ENCODE measurements at regions not wholly inside any gene's neighbourhood (a gene's known extent, or its start where the extent isn't known, plus 50 kb on each side); places are given as distances from the start of the nearest gene placed in this dataset.
"Not testable (repeated sequence)": the region's sequence is repeated elsewhere in the genome, so short reads cannot be mapped to it uniquely, and the experiment has no call there.

DNA sequence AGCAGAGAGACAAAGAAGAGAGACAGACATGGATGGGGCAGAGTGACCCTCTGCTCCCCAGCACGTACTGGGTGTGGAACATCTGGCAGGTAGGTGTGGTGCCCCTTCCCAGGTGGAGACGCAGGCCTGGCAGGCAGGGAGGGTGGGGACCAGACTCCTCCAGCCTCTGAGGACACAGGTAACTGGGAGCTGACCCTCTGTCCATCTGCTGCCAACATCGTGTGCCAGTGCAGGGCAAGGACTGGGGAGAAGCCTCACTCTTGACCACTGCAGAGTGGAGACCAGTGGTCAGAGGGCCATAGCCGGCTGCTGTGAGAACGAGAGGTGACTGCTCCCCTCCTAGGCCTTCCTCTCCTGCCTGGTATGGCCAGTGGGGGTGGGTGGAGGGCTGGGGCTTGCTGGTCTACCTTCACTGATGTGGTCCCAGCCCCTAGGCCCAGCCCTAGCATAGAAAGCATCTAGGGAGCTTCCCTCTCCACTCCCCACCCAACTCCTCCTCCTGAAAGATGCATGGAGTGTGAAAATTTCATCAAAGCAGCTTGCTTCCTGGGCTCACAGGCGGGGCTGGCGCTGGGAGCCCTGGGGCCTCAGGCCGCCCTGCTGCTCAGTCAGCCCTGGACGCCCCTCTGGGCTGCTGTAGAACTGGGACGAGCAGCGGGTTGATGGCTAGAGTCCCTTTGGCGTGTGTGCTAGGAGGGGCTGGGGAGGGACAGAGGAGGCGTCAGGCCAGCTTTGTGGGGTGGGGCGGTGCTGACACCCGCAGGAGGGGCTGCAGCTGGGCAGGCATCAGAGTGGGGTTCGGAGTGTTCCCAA, 90.3 kb downstream of the PLXNA1 start:
- DNase-seq, result no peak

DNA sequence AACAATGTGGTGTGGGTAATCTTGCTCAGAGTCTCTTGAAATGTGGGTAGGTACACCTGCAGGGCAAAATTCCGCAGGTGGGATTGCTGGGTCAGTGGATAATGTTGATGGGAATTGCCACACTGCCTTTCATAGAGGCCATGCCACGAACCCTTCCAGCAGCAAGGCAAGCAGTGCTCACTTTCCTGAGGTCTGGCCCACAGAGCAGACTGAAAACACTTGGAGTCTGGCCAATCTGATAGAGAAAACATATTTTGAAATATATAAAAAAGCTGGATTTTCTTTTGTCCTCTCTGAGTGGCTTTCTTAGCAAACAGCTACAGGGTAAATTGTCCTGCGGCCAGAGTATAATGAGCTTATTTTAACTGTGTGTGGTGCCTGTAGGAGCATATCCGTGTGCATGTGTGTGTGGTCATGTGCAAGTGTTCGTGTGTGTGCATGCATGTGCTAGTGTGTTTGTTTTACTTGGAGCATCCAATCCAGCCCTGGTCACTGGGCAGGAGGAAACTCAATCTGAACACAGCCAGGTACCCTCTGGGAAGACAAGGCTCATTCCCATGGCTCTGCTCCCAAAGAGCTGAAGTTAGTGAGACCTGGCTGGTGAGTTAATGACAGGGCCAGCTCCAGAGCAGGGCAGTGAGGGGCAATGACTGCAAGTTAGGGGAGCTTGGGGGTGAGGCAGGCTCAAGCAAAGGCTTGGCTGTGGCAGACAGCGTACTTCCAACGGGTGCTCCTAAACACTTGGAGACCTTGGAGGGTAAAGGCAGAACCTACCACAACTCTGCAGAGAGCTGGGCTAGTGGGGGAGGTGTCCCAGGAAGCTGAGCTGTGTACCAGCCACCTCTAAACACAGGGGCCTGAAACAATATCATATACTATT, 91.3 kb downstream of the PLXNA1 start:
- no peak for DNase-seq

DNA sequence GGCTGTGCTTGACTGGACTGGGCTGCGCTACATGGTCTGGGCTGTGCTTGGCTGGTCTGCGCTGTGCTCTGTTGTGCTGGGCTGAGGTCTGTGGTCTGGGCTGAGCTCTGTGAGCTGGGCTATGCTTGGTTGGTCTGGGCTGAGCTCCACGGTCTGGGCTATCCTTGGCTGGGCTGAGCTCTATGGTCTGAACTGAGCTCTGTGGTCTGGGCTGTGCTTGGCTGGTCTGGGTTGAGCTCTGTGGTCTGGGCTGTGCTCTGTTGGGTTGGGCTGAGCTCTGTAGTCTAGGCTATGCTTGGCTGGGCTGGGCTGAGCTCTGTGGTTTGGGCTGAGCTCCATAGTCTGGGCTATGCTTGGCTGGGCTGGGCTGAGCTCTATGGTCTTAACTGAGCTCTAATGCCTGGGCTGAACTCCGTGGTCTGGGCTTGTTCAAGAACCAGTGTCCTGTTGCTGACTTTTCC, 92.0 kb downstream of the PLXNA1 start:
- DNase-seq, result peak; percentile 55

DNA sequence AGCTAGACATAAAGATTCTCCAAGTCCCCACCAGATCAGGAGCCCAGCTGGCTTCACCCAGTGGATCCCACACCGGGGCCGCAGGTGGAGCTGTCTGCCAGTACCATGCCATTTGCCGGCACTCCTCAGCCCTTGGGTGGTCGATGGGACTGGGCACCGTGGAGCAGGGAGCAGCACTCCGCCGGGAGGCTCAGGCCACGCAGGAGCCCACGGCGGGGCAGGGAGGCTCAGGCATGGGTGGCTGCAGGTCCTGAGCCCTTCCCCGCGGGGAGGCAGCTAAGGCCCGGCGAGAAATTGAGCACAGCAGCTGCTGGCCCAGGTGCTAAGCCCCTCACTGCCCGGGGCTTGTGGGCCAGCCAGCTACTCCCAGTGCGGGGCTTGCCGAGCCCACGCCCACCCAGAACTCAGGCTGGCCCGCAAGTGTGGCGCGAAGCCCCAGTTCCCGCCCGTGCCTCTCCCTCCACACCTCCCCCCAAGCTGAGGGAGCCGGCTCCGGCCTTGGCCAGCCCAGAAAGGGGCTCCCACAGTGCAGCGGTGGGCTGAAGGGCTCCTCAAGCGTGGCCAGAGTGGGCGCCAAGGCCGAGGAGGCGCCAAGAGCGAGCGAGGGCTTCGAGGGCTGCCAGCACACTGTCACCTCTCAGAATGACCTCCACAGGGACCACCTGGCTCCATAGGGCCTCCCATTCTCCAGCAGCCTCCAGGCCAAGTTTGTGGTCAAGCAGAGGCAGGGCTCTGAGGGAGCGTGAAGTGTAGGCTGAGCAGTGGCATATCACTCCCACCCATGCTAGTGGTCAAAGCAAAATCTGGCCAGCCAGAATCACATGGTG, 93.5 kb downstream of the PLXNA1 start:
- not testable (repeated sequence) for DNase-seq

DNA sequence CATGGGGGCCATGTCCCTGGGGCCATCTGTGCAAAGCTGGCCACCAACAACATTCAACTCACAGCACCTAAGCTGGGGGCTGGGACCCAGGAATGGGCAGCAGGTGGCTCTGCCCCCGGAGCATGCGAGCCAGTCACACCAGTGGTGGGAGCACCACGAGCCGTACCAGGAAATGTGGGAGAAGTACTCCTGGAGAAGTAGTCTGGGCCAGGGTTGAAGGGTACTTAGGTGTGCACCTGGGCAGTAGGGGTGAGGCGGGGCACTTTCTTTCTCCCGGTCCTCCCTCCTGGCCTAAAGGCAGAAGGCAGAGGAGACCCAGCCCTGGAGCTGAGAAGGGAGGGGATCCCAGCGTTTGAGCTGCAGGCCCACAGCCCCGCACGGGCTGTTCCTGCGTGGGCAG, 94.2 kb downstream of the PLXNA1 start:
- DNase-seq, result no peak

DNA sequence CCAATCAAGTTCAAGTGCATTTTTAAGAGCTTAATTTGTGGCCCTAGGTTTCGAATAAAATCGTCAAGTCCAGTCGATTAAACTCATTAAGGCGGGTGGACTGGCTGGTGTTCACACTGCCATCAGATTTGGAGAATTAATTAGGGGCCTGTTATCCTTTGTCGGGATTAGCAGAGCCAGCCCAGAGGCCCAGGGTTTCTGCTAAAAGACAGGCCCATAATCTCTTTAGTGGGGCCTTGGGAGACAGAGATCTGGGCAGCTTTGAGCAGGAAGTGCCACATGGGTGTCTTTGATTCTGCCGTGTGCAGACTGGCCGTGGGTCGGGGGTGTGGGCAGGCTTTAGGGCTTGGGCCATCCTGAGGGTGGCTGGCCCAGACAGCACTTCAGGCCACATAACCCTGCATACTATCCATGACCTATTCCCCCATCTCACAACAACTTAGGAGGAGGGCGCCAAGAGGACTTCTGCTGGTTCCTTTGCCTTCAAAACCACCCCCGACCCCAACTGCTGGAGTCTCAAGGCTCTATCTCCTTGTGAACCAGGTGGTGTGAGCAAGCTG, 94.7 kb downstream of the PLXNA1 start:
- no peak for DNase-seq

DNA sequence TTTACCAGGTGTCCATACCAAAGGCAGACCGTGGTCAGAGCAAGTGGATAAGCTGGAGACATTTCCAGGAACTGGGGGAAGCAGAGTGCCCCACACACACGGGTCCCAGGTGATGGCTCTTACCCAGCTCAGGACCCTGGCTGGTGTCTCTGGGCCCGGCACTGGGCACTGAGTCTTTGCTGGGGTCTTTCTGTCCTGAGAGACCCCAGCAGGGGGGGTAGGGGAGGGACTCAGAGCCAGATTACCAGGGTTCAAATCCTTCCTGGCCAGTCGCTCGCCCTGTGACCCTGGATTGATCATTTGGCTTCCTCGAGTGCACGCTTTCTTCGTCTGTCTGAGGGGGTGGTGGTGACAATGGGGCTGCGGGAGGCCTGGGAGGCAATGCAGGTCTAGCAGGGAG, 95.7 kb downstream of the PLXNA1 start:
- DNase-seq, result no peak

DNA sequence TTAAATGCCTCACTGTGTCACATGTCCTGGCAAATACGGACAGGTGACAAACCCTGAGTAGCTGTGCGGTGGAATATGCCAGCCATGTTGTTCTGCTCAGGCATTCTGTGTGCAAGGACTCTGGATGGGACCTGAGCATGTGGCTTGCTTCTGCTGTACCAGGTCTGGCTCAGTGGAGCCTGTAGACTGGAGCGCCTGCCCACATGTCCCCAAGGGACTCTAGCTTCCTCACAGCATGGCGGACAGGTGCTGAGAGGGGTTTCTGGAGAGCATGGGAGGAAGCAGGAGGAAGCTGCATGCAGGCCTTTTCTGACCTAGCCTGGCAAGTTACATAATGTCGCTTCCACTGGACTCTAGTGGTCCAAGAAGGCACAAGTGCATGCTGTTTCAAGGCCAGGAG, 96.3 kb downstream of the PLXNA1 start:
- no peak for DNase-seq

DNA sequence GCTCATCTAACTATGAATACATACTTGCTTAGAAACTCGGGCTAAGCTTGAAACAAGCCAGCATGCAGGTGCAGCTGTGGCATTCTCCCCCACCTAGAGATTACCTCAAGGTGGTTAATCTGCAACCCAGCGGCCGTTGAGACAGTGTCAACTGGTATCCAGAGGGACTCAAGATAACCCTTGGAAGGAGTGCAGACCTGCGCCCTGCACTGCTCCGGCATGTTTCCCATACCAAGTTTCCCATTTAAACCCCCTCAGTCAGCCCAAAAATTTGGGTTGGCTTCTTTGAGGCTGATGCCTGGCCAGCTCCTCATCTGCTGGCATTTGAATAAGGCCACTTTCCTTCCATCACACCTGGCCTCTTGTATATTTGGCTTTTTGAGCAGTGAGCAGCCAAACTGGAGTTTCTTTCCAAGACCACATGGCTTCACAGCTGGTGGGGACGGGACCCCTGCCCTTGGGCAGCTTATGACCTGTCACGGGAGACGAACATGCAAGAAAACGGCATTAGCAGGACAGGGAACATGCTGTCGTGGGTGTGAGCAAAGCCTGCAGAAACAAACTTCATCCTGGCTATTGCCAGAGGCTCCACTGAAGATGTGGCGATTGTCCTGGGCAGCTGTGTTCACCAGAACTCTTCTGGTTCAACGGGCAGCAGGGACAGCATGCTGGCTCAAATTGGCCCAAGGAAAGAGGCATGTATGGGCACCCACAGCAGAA, 98.2 kb downstream of the PLXNA1 start:
- no peak for DNase-seq

DNA sequence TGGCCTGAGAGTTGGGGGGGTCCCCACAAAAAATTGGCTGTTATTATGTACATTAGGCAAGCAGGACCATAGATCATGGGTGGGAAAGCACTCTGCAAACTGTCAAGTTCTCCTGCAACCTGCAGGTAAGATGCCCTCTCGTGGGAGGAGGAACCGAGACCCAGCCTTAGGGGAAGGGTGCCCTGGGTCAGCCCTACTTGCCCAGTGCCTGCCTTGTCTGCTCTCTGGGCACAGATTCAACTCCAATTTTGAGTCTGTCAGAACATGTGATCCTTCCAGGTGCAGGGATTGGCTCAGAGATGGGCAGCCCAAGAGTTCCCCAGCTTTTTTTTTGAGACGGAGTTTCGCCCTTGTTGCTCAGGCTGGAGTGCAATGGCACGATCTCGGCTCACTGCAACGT, 99.2 kb downstream of the PLXNA1 start:
- no peak for DNase-seq

DNA sequence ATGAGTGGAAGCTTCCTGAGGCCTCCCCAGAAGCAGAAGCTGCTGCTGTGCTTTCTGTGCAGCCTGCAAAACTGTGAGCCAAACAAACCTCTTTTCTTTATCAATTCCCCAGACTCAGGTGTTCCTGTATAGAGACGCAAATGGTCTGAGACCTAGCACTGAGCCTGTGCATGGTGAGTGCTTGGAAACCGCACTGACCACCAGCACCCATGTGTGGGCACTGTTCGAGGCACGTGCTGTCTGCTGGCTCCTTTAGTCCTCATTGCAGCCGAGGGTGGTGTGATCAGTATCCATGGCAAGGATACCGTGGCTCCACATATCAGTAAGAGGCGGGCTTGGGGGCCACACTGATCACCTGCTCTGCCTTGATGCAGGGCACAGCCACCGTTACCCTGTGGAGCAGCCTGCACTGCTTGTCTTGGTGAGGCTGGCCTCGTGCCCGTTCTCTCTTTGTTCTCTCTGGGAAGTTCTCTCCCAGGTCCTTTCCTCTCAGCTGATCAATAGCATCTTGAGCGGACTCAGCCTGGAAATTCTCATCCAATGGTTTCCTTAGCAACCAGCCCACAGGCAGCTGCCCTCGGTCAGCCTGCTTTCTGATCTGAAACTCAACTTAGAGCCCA, 101.0 kb downstream of the PLXNA1 start:
- DNase-seq, result no peak

DNA sequence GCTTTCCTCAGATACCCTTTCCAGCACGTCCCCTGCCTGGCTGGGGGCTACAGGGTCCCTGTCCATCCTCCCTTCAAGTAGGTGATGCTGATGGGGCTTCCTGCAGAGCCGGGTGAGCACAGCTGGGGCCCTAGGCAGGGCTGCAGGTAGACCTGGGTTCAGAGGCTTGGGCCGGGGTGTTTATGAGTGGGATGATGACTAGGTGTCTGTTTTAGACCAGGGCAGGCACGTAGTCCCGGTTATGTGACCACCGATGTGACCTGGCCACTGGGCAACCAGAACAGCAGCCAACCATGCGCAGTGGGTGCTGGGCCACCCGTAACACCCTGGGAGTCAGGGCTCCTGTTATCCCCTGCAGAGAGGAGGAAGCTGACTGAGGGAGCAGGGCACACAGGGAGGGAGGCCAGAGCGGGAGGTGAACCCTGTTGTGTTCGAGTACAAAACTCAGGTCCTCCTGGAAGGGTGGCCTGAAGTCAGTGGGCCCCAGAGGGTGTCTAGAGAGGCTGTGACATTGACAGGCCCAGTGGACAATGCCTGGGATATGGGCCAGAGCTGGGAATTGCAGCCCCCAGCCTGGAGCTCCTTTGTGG, 101.6 kb downstream of the PLXNA1 start:
- DNase-seq, result no peak

DNA sequence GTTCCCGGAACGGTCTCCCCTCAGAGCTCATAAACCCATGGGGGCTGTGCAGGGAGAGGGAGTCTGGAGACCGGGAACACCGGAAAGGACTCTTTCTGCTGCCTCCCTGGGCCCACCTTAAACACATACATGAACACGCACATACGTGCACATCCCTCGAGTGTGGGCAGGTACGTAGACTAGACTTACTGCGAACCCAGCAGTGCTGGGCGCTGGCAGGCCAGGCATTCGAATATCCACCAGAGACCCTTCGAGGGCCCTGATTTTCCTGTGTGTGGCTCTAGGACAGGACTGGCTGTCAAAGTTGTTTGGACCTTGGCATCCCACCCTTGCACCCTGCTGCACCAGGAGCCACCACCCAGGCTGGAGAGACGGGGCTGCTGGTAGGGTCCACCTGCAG, 102.7 kb downstream of the PLXNA1 start:
- DNase-seq, result no peak

DNA sequence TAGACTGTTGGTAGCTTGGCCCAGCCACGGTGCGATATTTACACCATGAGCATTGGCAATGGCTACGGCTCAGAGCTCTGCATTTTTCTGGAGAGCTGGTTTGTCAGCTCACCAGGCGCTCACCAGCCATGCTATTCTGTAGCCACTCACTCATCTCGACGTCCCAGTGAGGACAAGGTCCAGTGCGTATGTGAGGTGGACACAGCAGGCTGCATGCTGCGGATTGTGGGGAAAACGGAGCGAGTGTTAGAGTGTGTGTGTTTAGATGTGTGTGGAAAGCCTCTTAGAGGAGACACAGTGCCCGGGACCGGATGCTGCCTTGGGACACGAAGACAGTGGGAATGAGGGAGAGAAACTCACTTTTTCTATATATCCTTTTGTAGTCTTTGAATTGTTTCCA, 103.7 kb downstream of the PLXNA1 start:
- DNase-seq, result not testable (repeated sequence)

DNA sequence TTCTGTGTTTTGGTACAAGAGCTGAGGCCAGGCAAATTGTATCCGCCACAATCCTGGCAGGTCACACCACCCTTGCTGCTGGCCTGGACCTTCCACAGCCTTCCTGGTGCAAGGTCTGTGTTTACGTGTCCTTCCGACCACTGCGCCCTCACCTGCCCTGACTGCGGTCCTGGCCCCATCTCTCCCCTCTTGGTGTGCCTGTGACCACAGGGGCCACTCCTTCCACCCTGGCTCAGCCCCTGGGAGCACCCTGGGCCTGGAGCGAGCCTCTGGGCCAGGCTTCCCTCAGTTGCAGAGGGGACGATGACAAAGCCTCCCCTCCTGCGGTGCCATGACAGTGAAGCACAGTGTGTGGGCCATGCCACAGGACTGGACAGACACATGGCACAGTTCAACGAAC, 104.5 kb downstream of the PLXNA1 start:
- no peak for DNase-seq

DNA sequence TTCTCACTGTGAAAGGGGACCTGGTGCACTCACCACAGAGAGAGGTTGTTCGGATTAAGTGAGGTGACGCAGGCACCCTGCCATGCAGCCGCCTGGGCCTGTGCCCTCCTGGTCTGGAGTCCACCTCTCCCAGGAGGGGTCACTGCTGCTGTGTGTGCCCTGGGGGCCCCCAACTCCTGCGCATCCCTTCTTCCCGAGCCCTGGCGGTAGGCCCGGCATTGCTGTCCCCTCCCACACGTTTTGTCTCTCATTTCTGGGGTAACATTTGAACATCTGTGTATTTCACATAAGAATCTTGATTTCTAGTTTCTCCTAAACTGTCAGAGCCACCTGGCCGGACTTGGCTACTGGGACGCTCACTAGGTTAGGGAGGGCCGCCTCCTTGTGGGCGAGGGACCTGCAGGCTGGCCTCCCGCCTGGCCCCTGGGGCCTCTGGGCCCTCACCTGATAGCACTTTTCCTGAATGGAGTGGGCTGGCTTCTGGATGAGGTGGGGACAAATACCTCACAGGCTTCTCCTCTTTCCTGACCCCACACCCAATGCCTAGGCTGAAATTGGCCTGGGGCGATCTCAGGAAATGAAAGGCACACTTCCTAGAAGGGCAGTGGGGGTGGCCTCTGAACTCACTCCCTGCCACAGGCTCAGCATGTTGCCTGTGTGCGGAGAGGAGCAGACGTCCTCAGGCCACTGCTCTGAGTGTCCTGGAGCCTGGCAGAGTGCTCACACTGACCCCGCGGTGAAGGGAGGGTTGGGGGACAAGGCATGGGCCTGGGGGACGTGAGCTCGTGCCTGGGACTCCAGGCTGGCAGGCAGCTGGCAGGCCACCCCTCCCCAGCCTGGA, 104.2 kb upstream of the PRR23E start:
- no peak for DNase-seq

DNA sequence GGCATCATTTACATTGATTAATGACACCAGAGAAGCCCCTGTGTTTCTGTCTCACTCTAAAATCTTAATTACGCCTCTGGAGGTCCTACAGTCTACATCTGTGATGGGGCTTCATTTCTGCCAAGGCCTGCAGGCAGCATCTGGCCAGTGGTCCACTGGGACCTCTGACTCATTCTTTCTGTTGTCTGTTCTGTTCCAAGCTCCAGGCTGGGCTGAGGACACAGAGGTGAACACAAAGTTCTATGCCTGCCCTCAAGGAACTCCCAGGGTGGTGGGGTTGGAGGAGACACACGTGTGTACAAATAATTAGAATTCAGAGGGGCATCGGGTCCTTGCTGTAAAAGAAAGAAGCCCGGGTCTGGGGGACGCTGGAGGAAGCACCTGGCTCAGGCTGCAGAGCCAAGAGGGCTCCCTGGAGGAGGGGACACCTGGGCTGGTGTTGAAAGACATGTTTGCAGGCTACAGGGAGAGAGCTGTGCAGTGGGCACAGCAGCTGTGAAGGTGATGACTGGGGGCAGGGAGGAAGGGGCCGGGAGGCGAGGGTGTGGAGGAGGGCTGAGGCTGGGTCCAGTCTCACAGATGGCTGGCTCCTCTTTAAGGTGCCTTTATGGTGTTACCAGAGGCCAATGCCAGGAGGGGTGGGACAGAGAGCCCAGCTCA, 103.3 kb upstream of the PRR23E start:
- DNase-seq, result no peak

DNA sequence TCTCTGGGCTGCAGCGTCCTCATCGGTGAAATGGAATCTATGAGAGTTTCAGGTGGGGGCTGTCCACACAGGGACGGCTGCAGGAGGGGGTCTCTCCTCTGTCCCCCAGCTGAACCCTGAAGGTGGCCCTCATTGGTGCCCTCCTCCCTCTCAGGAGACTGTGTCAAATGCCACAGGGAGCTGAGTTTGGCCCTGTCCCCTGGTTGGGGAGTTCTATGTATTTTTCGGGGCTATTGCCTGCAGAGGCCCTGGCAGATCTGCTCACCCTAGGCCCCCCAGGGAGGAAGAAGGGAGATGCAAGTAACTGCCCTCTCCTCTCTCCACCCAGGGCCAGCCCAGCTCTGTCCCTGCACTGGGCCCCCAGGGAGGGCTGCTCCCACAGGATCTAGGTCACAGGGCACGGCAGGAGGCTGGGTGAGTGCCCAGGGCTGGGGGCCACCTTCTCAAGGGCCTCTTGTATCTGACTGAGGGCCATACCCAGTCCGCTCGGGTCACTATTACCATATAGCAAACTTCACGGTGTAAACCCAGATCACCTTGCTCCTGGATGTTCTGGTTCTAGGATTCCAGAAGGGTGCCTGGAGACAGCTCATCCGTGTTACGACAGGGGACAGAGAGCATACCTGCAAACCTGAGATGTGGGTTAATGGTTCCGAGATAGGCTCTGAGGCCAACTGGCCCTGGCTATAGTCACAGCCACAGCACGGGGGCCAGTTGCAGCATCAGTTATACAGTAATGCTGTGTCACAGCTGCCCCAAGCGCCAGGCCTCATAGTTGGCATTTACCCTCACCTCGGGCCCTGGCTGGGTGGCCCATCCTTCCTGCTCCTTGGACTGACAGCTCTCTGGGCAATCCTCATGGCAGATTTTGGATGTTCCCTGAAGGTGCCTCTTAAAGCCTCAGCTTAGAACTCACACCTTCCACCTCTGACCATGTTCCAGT, 102.4 kb upstream of the PRR23E start:
- no peak for DNase-seq

DNA sequence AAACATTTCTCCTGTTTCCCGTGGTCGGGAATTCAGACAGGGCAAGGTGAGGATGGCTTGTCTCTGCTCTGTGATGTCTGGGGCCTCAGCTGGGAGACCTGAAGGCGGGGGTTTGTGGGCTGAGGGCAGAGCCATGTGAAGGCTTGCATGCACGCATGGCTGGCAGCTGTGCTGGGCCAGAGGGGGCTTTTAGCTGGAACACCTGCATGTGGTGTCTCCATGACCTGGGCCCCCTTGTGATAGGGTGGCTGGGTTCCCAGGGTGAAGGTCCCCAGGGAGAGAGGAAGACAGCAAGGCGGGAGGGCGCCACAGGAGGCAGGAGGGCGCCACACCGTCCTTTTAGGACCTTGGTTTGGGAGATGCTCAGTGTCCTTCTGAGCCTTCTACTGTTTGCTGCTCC, 101.6 kb upstream of the PRR23E start:
- DNase-seq, result no peak
